Breast epithelium (tissue), 4 donors: ENCODE measurements at regions not wholly inside any gene's neighbourhood (a gene's known extent, or its start where the extent isn't known, plus 50 kb on each side); places are given as distances from the start of the nearest gene placed in this dataset.

Source experiments
- DNase-seq, 2 donors: peaks; one replicate each; pipeline ENCODE4 v3.0.0-alpha.2; 2019; ENCODE audit warnings: low spot score in 2 of 2
- H3K27ac ChIP-seq, 2 donors: fragments of 200-600 bp; sonication (generic) in 1 of 2; one replicate each; pipeline ENCODE4 v1.5.1; 2016 to 2019; ENCODE audit warnings: mild to moderate bottlenecking in 1 of 2
- H3K27me3 ChIP-seq, 2 donors: fragments of 200-600 bp; sonication (generic) in 1 of 2; one replicate each; pipeline versions ENCODE4 v1.5.1 to v1.6.0; 2017 to 2019; ENCODE audit warnings: control low read depth in 1 of 2, mild to moderate bottlenecking in 1 of 2
- H3K36me3 ChIP-seq: fragments of 200-600 bp; one replicate; pipeline ENCODE4 v1.5.1; 2019
- H3K4me1 ChIP-seq, 2 donors: fragments of 200-600 bp; sonication (generic); one replicate each; pipeline ENCODE4 v1.5.1; 2016 to 2019; ENCODE audit warnings: control low read depth in 1 of 2
- H3K4me3 ChIP-seq, 3 donors: fragments of 200-600 bp; sonication (generic); 1 replicate in 2 of 3; 2 replicates in 1 of 3; pipeline ENCODE4 v1.5.1; 2016 to 2019; ENCODE audit warnings: mild to moderate bottlenecking in 3 of 3, moderate library complexity in 2 of 3
- H3K9me3 ChIP-seq, 2 donors: fragments of 200-600 bp; sonication (generic) in 1 of 2; one replicate each; pipeline ENCODE4 v1.5.1; 2016 to 2019; ENCODE audit warnings: control low read depth in 1 of 2
- POLR2A ChIP-seq: fragments of 450-650 bp; IDR thresholded peaks from one replicate; pipeline ENCODE4 v1.6.1; 2016; ENCODE audit warnings: antibody characterized with exemption, mild to moderate bottlenecking, moderate library complexity
- POLR2AphosphoS5 ChIP-seq, 3 donors: sonication (generic); formaldehyde crosslinking; IDR thresholded peaks; one replicate each; pipeline ENCODE4 v1.6.1; 2017; ENCODE audit warnings: antibody characterized with exemption in 3 of 3
- intact Hi-C: fragments of 100-400 bp; cut with DNase I; formaldehyde crosslinking; loops from one replicate; pipeline ENCODE4 v1.15.1; 2023; ENCODE audit warnings: low total_unique reads
- TF ChIP-seq, protein P1 (sequence below), 3 donors: fragments of 450-650 bp; IDR thresholded peaks; one replicate each; pipeline ENCODE4 v1.5.1; 2016 to 2017; ENCODE audit warnings: antibody characterized with exemption in 3 of 3, mild to moderate bottlenecking in 3 of 3, moderate library complexity in 3 of 3

DNA sequence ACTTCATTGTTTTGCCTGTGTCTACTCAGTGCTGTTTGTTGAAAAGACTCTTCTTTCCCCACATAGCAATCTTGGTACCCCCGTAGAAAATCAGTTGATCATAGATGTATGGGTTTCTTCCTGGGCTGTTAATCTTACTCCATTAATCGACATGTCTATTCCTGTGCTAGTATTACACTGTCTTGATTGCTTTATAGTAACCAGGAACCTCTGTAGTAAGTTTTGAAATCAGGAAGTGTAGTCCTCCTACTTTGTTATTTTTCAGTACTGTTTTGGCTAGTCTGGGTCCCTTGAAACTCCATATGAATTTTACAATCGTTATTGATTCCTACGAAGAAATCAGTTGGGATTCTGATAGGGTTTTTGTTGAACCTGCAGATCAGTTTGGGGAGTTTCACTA lies 78.8 kb upstream of the FAM136A start:
- intact Hi-C loops, result no loop called here
- no peak for DNase-seq
- Histone ChIP-seq H3K36me3 (no peaks in the 10 kb centered on the region), H3K9me3 (no peaks in the 10 kb centered on the region), H3K27me3 (no peaks in the 10 kb centered on the region), H3K27ac (no peak overlapping the region), H3K4me3 (no peak overlapping the region), H3K4me1 (no peaks in the 10 kb centered on the region)
- TF ChIP-seq, protein P1, sequence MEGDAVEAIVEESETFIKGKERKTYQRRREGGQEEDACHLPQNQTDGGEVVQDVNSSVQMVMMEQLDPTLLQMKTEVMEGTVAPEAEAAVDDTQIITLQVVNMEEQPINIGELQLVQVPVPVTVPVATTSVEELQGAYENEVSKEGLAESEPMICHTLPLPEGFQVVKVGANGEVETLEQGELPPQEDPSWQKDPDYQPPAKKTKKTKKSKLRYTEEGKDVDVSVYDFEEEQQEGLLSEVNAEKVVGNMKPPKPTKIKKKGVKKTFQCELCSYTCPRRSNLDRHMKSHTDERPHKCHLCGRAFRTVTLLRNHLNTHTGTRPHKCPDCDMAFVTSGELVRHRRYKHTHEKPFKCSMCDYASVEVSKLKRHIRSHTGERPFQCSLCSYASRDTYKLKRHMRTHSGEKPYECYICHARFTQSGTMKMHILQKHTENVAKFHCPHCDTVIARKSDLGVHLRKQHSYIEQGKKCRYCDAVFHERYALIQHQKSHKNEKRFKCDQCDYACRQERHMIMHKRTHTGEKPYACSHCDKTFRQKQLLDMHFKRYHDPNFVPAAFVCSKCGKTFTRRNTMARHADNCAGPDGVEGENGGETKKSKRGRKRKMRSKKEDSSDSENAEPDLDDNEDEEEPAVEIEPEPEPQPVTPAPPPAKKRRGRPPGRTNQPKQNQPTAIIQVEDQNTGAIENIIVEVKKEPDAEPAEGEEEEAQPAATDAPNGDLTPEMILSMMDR (IDR thresholded peaks at IDR 0.05), result no peak
- TF ChIP-seq POLR2AphosphoS5 (IDR thresholded peaks at IDR 0.05) (no peak), POLR2A (no peak)

DNA sequence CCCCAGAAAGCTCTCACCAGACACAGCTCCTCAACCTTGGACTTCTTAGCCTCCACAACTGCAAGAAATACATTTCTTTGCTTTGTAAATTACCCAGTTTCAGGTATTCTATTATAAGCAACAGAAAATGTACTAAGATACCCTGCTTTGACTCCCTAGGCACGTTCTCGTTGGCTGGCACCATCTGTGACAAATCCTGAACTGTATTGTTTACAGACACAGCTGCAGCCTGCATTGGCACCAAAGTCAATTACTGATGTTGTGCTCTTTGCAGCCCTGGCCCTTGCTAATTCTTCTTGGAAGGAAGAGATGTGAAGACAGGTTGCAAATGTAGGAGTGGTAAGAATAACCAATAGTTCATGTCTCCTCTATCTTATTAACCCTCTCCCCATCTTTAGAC lies 72.7 kb upstream of the FAM136A start:
- no peak overlapping the region for H3K4me3 ChIP-seq
- intact Hi-C loops, result no loop called here
- no peaks in the 10 kb centered on the region for H3K4me1 ChIP-seq
- no peaks in the 10 kb centered on the region for H3K27me3 ChIP-seq
- TF ChIP-seq, protein P1 (IDR thresholded peaks at IDR 0.05), result no peak
- TF ChIP-seq POLR2A (no peak), POLR2AphosphoS5 (IDR thresholded peaks at IDR 0.05) (no peak)
- H3K36me3 ChIP-seq, result no peaks in the 10 kb centered on the region
- no peaks in the 10 kb centered on the region for H3K9me3 ChIP-seq
- no peak for DNase-seq
- H3K27ac ChIP-seq, result no peak overlapping the region

DNA sequence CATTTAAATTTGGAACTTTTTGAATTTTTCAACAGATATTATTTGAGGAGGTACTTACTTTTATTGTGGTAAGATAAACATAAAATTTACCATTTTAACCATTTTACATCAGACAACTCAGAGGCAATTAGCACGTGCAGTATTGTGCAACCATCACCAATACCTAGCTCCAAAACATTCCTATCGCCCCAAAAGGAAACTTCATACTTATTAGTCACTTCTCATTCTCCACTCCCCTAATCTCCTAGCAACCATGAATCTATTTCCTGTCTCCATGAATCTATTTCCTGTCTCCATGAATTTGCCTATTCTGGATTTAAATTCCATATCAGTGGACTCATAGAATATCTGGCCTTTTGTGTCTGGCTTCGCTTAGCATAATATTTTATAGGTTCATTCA lies 69.9 kb upstream of the FAM136A start:
- intact Hi-C loops, result no loop called here
- Histone ChIP-seq H3K9me3 (no peaks in the 10 kb centered on the region), H3K27ac (no peak overlapping the region), H3K4me3 (no peak overlapping the region), H3K4me1 (no peaks in the 10 kb centered on the region), H3K27me3 (no peaks in the 10 kb centered on the region), H3K36me3 (no peaks in the 10 kb centered on the region)
- TF ChIP-seq, protein P1 (IDR thresholded peaks at IDR 0.05), result no peak
- no peak for TF ChIP-seq POLR2A
- no peak for TF ChIP-seq POLR2AphosphoS5 (IDR thresholded peaks at IDR 0.05)
- no peak for DNase-seq

DNA sequence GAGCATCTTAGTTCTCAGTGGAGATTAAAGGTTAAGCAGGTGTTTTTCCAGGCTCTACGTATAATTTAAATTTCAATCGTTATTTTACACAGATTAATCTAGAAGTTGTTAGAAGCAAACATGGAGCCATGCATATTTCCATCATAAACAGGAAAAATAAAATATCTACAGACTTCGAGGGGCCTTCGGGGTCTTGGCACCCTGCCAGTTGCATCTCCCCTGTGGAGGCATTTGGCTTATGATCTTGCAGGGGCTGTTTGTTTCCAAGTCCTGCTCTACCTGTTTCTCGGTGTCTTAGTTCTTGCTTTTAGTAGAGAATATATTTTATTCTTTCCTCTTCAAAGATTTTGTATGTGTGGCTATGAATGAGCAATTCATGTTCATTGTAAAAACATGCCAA lies 67.2 kb upstream of the FAM136A start:
- H3K9me3 ChIP-seq, result no peaks in the 10 kb centered on the region
- no peak for DNase-seq
- no peaks in the 10 kb centered on the region for H3K27me3 ChIP-seq
- no peaks in the 10 kb centered on the region for H3K4me1 ChIP-seq
- TF ChIP-seq POLR2AphosphoS5 (IDR thresholded peaks at IDR 0.05) (no peak), POLR2A (no peak)
- TF ChIP-seq, protein P1 (IDR thresholded peaks at IDR 0.05), result no peak
- H3K4me3 ChIP-seq, result no peak overlapping the region
- no peak overlapping the region for H3K27ac ChIP-seq
- no peaks in the 10 kb centered on the region for H3K36me3 ChIP-seq
- intact Hi-C loops, result no loop called here

DNA sequence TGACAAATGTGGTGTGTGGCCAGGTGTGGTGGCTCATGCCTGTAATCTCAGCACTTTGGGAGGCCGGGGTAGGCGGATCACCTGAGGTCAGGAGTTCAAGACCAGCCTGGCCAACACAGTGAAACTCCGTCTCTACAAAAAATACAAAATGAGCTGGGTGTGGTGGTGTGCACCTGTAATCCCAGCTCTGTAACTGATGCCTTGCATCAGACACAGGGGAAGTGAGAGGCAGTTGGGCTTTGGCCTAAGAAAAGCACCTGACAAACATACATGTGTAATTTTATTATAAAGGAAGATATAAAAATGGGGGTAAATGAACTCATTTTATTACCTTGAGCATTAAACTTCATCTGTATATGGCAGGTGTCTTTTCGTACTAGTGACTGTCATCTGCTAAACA lies 66.7 kb upstream of the FAM136A start:
- no peak for DNase-seq
- Histone ChIP-seq H3K9me3 (no peaks in the 10 kb centered on the region), H3K27me3 (no peaks in the 10 kb centered on the region), H3K4me3 (no peak overlapping the region), H3K36me3 (no peaks in the 10 kb centered on the region), H3K4me1 (no peaks in the 10 kb centered on the region), H3K27ac (no peak overlapping the region)
- TF ChIP-seq POLR2AphosphoS5 (IDR thresholded peaks at IDR 0.05) (no peak), POLR2A (no peak)
- TF ChIP-seq, protein P1 (IDR thresholded peaks at IDR 0.05), result no peak
- intact Hi-C loops, result no loop called here
